Stimulated activated CD4-positive, alpha-beta T cell treated with anti-CD3 and anti-CD28 coated beads, Interleukin-4, amount 100 ng/mL, for 4 hours (primary cell): ENCODE measurements at regions not wholly inside any gene's neighbourhood (a gene's known extent, or its start where the extent isn't known, plus 50 kb on each side); places are given as distances from the start of the nearest gene placed in this dataset.
"Not testable (repeated sequence)": the region's sequence is repeated elsewhere in the genome, so short reads cannot be mapped to it uniquely, and the experiment has no call there.

Source experiments
- DNase-seq, 2 experiments: peaks; one replicate each; pipeline ENCODE4 v3.0.0-alpha.2; 2020

- DNase-seq, result no peak
Measured at GRCh38 chr9:99488131-99489059, 266.3 kb downstream of the SEC61B start.

- no peak for DNase-seq
Measured at GRCh38 chr9:99489060-99489413, 267.0 kb downstream of the SEC61B start.

GRCh38 chr9:99490729-99491128 is 268.6 kb downstream of the SEC61B start:
- DNase-seq, result no peak

DNA sequence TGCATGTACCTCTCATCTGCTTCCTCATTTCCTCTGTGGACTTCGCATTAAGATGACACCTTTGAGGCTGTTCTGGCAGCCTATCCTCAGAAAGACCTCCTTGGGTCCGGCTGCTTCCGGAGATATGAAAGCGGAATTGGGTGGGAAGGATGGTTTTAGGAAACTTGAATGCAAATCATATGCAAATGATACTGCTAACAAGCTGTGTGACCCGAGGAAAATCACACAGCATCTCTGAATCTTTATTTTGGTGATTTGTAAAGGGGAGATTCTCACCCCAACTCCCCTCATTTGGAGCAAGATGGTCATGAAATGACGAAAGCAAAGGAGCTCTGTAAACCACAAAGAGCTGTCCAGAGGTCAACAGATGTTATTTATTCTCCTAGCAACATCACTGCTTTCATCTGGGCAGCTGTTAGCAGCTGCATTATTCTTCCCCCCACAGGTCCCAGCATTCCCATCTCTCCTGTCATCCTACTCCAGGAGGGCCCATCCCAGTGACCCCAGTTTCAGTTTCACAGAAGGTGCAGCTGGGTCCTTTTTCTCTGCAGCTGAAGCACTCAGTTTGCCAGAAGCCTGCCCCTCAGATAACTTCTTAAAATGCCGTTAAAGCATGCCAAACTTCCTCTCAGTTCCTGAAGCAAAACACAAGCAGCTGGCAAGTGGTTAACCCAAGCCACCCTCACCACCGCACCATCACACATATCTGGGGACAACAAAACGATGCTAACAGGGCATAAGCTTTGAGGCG is 269.5 kb downstream of the SEC61B start:
- DNase-seq, result no peak

GRCh38 chr9:99497641-99498040 is 275.6 kb downstream of the SEC61B start:
- no peak for DNase-seq

- DNase-seq, result not testable (repeated sequence)
Measured at GRCh38 chr9:99498979-99499378, 276.9 kb downstream of the SEC61B start.

DNA sequence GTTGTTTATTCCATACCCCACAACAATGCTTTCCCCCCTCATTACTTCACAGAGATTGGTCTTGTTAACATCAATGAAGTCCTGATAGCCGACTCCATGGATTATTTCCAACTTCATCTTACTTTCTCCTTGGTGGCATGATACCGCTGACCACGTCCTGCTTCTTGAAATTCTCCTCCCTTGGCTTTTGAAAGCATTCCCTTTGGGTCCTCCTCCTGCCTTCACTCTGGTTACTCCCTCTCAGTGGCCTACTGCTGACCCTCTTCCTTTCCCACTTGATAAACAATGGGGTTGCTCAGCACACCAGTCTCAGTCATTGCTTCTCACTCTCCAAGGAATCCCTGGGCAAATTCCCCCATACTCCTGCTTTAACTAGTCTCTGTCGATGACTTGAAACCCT is 283.9 kb downstream of the SEC61B start:
- no peak for DNase-seq

DNA sequence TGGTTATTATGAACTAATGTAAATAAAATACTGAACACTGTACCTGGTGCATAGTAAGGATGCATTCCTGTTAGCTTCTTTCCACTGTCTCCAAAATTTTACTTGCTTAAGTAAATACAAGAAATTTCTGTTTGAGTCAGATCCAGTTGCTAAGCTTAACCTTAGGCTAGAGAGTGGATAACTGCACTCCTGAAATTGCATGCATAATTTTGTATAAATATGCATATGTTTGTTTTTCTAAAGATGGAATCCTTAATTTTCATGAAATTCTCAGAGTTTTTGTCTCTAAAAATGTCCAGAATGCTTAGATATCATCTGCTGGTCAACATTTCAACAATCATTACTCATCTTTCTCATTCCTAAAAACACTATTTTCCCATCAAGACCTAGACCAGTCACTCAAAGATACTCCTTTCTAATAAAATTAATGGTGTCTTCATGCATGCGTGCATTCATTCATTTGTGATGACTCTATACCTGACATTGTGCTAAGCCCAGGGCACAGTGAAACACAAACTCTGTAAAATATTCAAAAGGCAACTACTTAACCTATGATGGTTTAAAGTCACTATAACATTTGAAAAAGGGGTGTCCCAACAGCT is 284.8 kb downstream of the SEC61B start:
- DNase-seq, result no peak

- DNase-seq, result no peak
Measured at GRCh38 chr9:99509065-99509745, 287.1 kb downstream of the SEC61B start.

DNA sequence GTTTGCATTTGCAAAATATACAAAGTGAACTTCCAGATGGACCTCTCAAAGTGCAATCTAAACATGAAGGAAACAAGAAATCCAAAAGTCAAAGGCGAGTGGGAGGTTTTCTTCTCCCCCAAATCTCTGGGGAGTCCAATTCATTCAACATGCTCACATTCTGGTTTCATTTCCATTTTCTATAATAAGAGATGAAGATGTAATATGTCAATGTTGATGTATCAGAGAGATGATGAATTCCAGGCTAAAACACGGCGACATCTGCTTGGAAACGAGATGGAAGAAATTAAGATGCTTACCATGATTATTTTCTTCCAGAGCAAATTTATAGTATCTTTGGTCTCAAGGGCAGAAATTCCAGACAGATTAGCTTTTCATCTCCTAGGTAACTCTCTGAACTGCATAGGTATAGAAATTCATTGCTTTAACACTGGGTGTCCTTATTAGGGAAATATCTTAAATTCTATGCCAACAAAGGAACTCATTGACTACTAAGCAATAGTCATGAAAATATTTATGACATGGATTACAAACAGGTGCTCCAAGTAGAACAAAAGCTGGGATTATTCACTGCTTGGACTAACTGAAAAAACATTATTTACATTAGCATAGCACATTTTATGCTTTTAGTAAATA is 287.9 kb downstream of the SEC61B start:
- DNase-seq, result no peak

DNA sequence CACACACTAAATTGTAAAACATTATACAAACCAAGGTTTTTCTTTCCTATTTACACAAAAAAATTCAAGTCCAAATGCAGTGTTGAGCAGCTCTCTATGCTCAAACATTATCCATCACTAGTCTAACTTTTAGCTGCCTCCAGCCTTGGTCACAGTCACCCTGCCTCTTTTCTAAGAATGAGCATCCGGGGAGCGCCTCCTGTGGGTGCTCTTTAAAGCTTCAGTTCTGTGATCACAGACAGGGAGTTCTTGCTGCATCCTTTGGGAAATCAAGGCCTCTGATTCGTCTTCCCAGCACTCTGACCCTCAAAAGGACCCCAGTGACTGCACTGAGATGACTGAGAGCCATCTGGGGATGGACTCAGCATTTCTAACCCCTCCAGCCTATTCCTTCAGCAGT is 289.6 kb downstream of the SEC61B start:
- no peak for DNase-seq

- DNase-seq, result no peak
Measured at GRCh38 chr9:99513441-99514112, 291.5 kb downstream of the SEC61B start.

- no peak for DNase-seq
Measured at GRCh38 chr9:99515093-99515492, 293.0 kb downstream of the SEC61B start.

DNA sequence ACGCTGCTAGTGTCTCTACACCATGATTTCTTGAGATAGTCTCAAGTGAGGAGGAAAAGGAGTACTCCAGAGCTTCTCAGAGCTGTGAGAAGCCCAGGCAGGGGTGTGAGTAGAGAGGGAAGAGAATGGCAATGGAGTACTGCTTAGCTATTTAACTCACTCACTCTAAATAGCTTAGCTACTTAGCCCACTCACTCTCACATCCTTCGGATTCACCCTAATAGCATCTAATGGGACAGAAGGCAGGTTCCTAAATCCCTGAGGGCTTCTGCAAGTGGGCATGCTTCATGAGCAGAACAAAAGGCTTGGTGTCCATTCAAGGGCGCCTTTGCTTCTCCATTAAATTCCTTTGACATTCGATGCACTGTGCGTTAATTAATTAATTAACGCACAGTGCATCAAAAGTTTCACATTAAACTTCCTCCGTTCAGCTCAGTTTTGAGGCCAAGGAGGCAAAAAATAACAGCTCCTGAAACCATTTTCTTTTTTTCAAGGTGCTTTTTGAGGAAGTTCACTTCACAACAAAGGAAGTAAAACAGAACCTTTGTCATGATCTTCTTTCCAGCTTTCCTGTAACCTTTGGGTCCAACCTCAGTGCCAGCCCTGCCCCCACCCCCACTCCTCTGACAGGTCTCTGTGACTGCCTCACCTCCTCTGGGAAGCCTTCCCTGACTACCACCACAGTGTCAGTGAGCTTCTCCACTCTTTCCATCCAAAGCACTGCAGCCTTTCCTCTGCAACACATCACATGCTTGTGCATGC is 294.0 kb downstream of the SEC61B start:
- DNase-seq, result no peak

DNA sequence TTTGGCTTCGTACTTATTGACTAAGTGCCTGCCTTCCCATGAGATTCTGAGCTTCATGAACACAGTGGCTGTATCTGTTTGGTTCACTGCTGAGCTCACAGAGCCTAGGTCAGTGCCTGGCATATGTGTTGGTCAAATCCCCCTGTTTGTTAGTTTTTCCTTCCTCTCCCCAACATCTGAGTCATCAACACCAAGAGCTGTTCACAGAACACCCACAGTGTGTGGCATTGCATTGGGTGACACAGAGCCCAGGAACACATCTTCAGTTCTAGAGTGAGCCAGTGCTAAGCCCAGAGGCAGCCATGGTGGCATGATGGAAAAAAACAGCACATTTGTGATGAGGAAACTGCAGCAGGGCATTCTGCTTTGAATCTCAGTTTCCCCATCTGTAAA is 294.6 kb downstream of the SEC61B start:
- DNase-seq, result no peak

GRCh38 chr9:99523838-99524237 is 297.8 kb upstream of the NR4A3 start:
- no peak for DNase-seq

- DNase-seq, result no peak
Measured at GRCh38 chr9:99531313-99531712, 290.4 kb upstream of the NR4A3 start.

- DNase-seq, result no peak
Measured at GRCh38 chr9:99533421-99533820, 288.3 kb upstream of the NR4A3 start.

- DNase-seq, result no peak
Measured at GRCh38 chr9:99537996-99538395, 283.7 kb upstream of the NR4A3 start.

DNA sequence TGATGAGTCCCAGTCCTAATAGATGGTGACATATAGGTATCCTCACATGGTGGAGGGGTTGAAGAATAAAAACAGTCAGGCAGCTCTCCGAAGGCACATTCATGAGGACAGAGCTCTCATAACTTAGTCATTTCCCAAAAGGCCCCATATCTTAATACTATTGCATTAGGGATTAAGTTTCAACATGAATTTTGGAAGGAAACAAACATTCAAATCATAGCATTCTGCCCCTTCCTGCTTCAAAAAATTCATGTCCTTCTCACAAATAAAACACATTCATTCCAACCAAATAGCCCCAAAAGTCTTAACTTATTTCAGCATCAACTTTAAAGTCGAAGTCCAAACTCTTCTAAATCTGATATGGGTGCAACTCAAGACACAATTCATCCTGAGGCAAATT is 277.2 kb upstream of the NR4A3 start:
- DNase-seq, result no peak

DNA sequence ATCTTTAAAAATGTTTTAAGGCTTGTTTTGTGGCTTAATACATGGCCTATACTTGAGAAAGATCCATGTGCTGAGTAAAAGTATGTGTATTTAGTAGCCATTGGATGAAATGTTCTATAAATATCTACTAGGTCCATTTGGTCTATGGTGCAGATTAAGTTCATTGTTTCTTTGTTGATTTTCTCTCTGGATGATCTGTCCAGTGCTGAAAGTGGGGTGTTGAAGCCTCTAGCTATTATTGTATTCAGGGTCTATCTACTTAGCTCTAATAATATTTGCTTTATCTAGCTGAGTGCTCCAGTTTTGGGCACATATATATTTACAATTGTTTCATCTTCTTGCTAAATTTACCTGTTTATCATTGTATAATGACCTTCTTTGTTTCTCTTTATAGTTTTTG is 272.2 kb upstream of the NR4A3 start:
- no peak for DNase-seq
